DND-41 (cell line): ENCODE measurements at regions not wholly inside any gene's neighbourhood (a gene's known extent, or its start where the extent isn't known, plus 50 kb on each side); places are given as distances from the start of the nearest gene placed in this dataset.

Experiments
- ATAC-seq: fragments of 200-7000 bp; cut with Tn5 transposase; 3 replicates; pipeline ENCODE4 v1.9.1; 2021; ENCODE audit warnings: low read depth; ENCODE audit not compliant: insufficient read depth
- DNase-seq: peaks from one replicate; pipeline ENCODE4 v3.0.0-alpha.2; 2020
- H2AFZ ChIP-seq: 2 replicates; pipeline ENCODE4 v1.6.0; 2012; ENCODE audit warnings: low read depth, low read length
- H3K27ac ChIP-seq: 2 replicates; pipeline ENCODE4 v1.5.1; 2012; ENCODE audit warnings: low read length, inconsistent platforms
- H3K27me3 ChIP-seq: fragments of 200-600 bp; sonication (generic); 2 replicates; pipeline ENCODE4 v1.6.0; 2012; ENCODE audit warnings: low read length, mild to moderate bottlenecking, inconsistent platforms; ENCODE audit not compliant: insufficient read depth, poor library complexity
- H3K36me3 ChIP-seq: 2 replicates; pipeline ENCODE4 v1.5.1; 2012; ENCODE audit warnings: low read length, inconsistent platforms; ENCODE audit not compliant: insufficient read depth
- H3K4me1 ChIP-seq: 2 replicates; pipeline ENCODE4 v1.5.1; 2012; ENCODE audit warnings: mild to moderate bottlenecking, low read length; ENCODE audit not compliant: insufficient read depth
- H3K4me2 ChIP-seq: 2 replicates; pipeline ENCODE4 v1.6.0; 2012; ENCODE audit warnings: mild to moderate bottlenecking, moderate library complexity, low read length, inconsistent platforms; ENCODE audit not compliant: insufficient read depth
- H3K4me3 ChIP-seq, 2 experiments: fragments of 200-600 bp in 1 of 2; shearing (Covaris generic) in 1 of 2; 2 replicates each; pipeline ENCODE4 v1.5.1; 2012 to 2016; ENCODE audit warnings: inconsistent platforms in 2 of 2, low read length in 2 of 2, mild to moderate bottlenecking in 2 of 2, low read depth in 1 of 2, moderate library complexity in 1 of 2
- H3K79me2 ChIP-seq: 2 replicates; pipeline ENCODE4 v1.6.0; 2012; ENCODE audit warnings: low read length, inconsistent platforms; ENCODE audit not compliant: insufficient read depth
- H3K9ac ChIP-seq: 2 replicates; pipeline ENCODE4 v1.6.0; 2012; ENCODE audit warnings: low read depth, mild to moderate bottlenecking, inconsistent platforms, low read length, moderate library complexity
- H3K9me3 ChIP-seq: 2 replicates; pipeline ENCODE4 v1.5.1; 2012; ENCODE audit warnings: low read length, moderate library complexity, mild to moderate bottlenecking, inconsistent platforms; ENCODE audit not compliant: insufficient read depth, severe bottlenecking
- H4K20me1 ChIP-seq: 2 replicates; pipeline ENCODE4 v1.6.0; 2012; ENCODE audit warnings: low read length; ENCODE audit not compliant: insufficient read depth
- EZH2 ChIP-seq: IDR thresholded peaks from 3 replicates; pipeline ENCODE4 v1.6.1; 2012; ENCODE audit warnings: borderline replicate concordance, low read depth, mild to moderate bottlenecking, moderate library complexity, low read length, inconsistent platforms; ENCODE audit not compliant: severe bottlenecking
- TF ChIP-seq, protein P1 (sequence below): IDR thresholded peaks from 2 replicates; pipeline ENCODE4 v1.5.1; 2012; ENCODE audit warnings: borderline replicate concordance, low read length, moderate library complexity, mild to moderate bottlenecking; ENCODE audit not compliant: poor library complexity, severe bottlenecking; ENCODE audit errors: extremely low read depth

DNA sequence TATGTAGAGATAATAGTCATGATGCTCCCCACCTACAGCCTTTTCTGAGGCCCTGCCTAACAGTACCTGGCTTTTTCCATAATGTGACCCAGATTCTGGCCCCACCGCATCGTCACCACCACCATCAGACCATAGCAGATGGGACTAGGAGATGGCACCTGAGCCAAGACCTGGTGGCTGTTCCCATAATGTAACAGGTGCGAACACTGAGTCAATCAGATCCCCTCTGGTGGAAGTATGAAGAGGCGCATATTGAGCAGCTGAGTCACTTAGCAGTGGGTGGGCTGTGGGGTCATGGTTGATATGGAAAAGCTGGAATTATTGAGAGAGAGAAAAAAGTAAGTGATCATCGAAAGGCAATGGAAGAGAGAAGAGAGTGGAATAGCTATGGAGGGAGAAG, 578.0 kb upstream of the CADM1 start:
- H3K9ac ChIP-seq = no peak overlapping the region
- H2AFZ ChIP-seq = no peak overlapping the region
- TF ChIP-seq, protein P1, sequence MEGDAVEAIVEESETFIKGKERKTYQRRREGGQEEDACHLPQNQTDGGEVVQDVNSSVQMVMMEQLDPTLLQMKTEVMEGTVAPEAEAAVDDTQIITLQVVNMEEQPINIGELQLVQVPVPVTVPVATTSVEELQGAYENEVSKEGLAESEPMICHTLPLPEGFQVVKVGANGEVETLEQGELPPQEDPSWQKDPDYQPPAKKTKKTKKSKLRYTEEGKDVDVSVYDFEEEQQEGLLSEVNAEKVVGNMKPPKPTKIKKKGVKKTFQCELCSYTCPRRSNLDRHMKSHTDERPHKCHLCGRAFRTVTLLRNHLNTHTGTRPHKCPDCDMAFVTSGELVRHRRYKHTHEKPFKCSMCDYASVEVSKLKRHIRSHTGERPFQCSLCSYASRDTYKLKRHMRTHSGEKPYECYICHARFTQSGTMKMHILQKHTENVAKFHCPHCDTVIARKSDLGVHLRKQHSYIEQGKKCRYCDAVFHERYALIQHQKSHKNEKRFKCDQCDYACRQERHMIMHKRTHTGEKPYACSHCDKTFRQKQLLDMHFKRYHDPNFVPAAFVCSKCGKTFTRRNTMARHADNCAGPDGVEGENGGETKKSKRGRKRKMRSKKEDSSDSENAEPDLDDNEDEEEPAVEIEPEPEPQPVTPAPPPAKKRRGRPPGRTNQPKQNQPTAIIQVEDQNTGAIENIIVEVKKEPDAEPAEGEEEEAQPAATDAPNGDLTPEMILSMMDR = no peak
- no peak for TF ChIP-seq EZH2
- H3K4me1 ChIP-seq = no peaks in the 10 kb centered on the region
- H3K27ac ChIP-seq = no peak overlapping the region
- no peak overlapping the region for H3K4me2 ChIP-seq
- no peaks in the 10 kb centered on the region for H4K20me1 ChIP-seq
- DNase-seq (no peak), ATAC-seq (no peak)
- peaks cover 16% of the 10 kb centered on the region for H3K27me3 ChIP-seq
- H3K36me3 ChIP-seq = no peaks in the 10 kb centered on the region
- no peaks in the 10 kb centered on the region for H3K9me3 ChIP-seq
- no peaks in the 10 kb centered on the region for H3K79me2 ChIP-seq
- no peak overlapping the region for H3K4me3 ChIP-seq

GRCh38 chr11:116079580-116079979, 575.4 kb upstream of the CADM1 start:
- no peak overlapping the region for H2AFZ ChIP-seq
- H3K4me1 ChIP-seq = no peaks in the 10 kb centered on the region
- peaks cover 5% of the 10 kb centered on the region for H3K27me3 ChIP-seq
- H3K36me3 ChIP-seq = no peaks in the 10 kb centered on the region
- no peak overlapping the region for H3K27ac ChIP-seq
- no peaks in the 10 kb centered on the region for H3K79me2 ChIP-seq
- ATAC-seq (no peak), DNase-seq (no peak)
- H3K9ac ChIP-seq = no peak overlapping the region
- no peak overlapping the region for H3K4me2 ChIP-seq
- no peaks in the 10 kb centered on the region for H4K20me1 ChIP-seq
- H3K4me3 ChIP-seq = no peak overlapping the region
- H3K9me3 ChIP-seq = no peaks in the 10 kb centered on the region
- TF ChIP-seq, protein P1 = no peak
- TF ChIP-seq EZH2 = no peak

DNA sequence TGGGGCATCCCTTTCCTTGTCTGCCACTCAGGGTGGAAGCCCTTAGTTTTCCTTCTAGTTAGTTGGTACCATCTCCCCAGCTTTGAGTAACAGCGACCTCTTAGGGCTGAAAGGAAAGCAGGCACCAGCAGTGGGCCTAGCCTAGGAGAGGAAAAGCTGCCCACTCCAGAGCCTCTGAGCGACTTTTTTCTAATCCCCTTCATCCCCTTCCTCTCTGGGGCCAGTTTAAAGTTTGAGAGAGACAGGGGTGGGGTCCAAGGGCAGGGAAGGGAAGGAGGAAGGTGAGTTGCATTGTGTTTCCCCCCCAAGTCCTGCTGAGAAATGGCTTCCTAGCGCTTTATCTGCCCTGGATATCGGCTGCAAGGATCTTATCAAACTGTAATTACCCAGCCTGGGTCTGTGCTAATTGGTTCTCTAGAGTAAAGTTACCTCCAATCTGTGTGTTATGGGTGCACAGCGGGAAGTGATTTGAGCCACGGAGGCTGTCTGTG, 573.9 kb upstream of the CADM1 start:
- Histone ChIP-seq H3K9ac (no peak overlapping the region), H2AFZ (no peak overlapping the region), H3K4me3 (no peak overlapping the region), H3K79me2 (no peaks in the 10 kb centered on the region), H3K27ac (no peak overlapping the region), H3K27me3 (no peaks in the 10 kb centered on the region), H3K9me3 (no peaks in the 10 kb centered on the region), H3K4me1 (no peaks in the 10 kb centered on the region), H4K20me1 (no peaks in the 10 kb centered on the region), H3K36me3 (no peaks in the 10 kb centered on the region), H3K4me2 (no peak overlapping the region)
- TF ChIP-seq, protein P1 = peak; percentile 40
- no peak for TF ChIP-seq EZH2
- no peak for DNase-seq
- no peak for ATAC-seq

DNA sequence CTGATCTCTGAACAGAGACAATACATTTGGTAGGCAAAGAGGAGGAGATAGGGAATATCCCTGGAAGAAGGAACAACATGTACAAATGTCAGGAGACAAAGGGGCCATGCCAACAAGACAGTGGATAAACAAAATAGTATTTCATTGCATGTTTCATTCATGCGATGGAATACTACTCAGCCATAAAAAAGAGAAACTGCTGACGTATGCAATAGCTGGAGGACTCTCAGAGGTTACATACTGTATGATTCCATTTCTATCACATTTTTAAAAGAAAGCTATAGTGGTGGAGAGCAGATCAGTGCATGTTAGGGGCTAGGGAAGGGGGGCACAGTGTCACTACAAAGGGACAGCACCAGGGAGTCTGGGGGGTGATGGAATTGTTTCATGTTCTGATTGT, 572.9 kb upstream of the CADM1 start:
- no peak overlapping the region for H2AFZ ChIP-seq
- H3K27ac ChIP-seq = no peak overlapping the region
- H3K9ac ChIP-seq = no peak overlapping the region
- DNase-seq = no peak
- ATAC-seq = no peak
- no peaks in the 10 kb centered on the region for H3K36me3 ChIP-seq
- TF ChIP-seq, protein P1 = no peak
- no peak for TF ChIP-seq EZH2
- H3K4me2 ChIP-seq = no peak overlapping the region
- H3K4me1 ChIP-seq = no peaks in the 10 kb centered on the region
- H4K20me1 ChIP-seq = no peaks in the 10 kb centered on the region
- H3K4me3 ChIP-seq = no peak overlapping the region
- H3K27me3 ChIP-seq = no peaks in the 10 kb centered on the region
- no peaks in the 10 kb centered on the region for H3K79me2 ChIP-seq
- H3K9me3 ChIP-seq = no peaks in the 10 kb centered on the region
